ENCODE measurements at regions not wholly inside any gene's neighbourhood (a gene's known extent, or its start where the extent isn't known, plus 50 kb on each side); places are given as distances from the start of the nearest gene placed in this dataset. TPM values are rescaled to one million over a fixed set of nuclear protein-coding genes. Genes with fewer than 3 reads are reported as not detected.
A peak's percentile ranks its signal among the peaks of the same experiment; 100 is the strongest.

- no peak for DNase-seq (ENCODE audit: missing footprints)
- no peak for ATAC-seq
- intact Hi-C loops (cut with DNase I) = no loop called here
Measured at GRCh38 chr5:82335806-82336205, 57.7 kb upstream of the RPS23 start.

- intact Hi-C loops (cut with DNase I) = no loop called here
- ATAC-seq = peak; percentile 85
- DNase-seq (ENCODE audit: missing footprints) = no peak
Measured at GRCh38 chr5:82334856-82335255, 56.7 kb upstream of the RPS23 start.

- ATAC-seq (no peak), DNase-seq (ENCODE audit: missing footprints) (no peak)
- intact Hi-C loops (cut with DNase I) = no loop called here
Measured at GRCh38 chr5:82334085-82334692, 56.0 kb upstream of the RPS23 start.

GRCh38 chr5:82332886-82333615, 54.9 kb upstream of the RPS23 start:
- no peak for ATAC-seq
- intact Hi-C loops (cut with DNase I) = no loop called here
- DNase-seq (ENCODE audit: missing footprints) = no peak

GRCh38 chr5:82332064-82332855, 54.1 kb upstream of the RPS23 start:
- intact Hi-C loops (cut with DNase I) = no loop called here
- ATAC-seq (peak; percentile 54), DNase-seq (ENCODE audit: missing footprints) (no peak)

GRCh38 chr5:82331557-82331956, 53.4 kb upstream of the RPS23 start:
- DNase-seq (ENCODE audit: missing footprints) (no peak), ATAC-seq (no peak)
- intact Hi-C loops (cut with DNase I) = no loop called here

GRCh38 chr5:82330530-82331270, 52.5 kb upstream of the RPS23 start:
- no peak for DNase-seq (ENCODE audit: missing footprints)
- ATAC-seq = no peak
- intact Hi-C loops (cut with DNase I) = no loop called here

GRCh38 chr5:82329393-82329792, 51.2 kb upstream of the RPS23 start:
- ATAC-seq (no peak), DNase-seq (ENCODE audit: missing footprints) (no peak)
- intact Hi-C loops (cut with DNase I) = no loop called here

Small RNA genes in the stretch of these regions (microRNA-seq; reads per million reads assigned to microRNA genes)
- gene MIR3977 = not detected
